IgD-negative memory B cell (primary cell): ENCODE measurements at regions not wholly inside any gene's neighbourhood (a gene's known extent, or its start where the extent isn't known, plus 50 kb on each side); places are given as distances from the start of the nearest gene placed in this dataset.

Experiments
- H3K27ac Mint-ChIP-seq, 3 donors: one replicate each; pipeline ENCODE4 v1.8.0; 2020 to 2022; ENCODE audit warnings: mild to moderate bottlenecking in 3 of 3, mixed read lengths in 3 of 3, moderate library complexity in 1 of 3
- H3K27me3 Mint-ChIP-seq: one replicate; pipeline ENCODE4 v1.8.0; 2021; ENCODE audit warnings: mixed read lengths
- H3K36me3 Mint-ChIP-seq: one replicate; pipeline ENCODE4 v1.8.0; 2020; ENCODE audit warnings: mild to moderate bottlenecking, mixed read lengths
- H3K4me1 Mint-ChIP-seq, 3 donors: one replicate each; pipeline ENCODE4 v1.8.0; 2020 to 2022; ENCODE audit warnings: mixed read lengths in 3 of 3, mild to moderate bottlenecking in 1 of 3
- H3K4me3 Mint-ChIP-seq, 4 donors: one replicate each; pipeline ENCODE4 v1.8.0; 2020 to 2022; ENCODE audit warnings: mild to moderate bottlenecking in 4 of 4, mixed read lengths in 4 of 4, moderate library complexity in 3 of 4
- H3K9me3 Mint-ChIP-seq, 3 donors: one replicate each; pipeline ENCODE4 v1.8.0; 2020 to 2021; ENCODE audit warnings: mixed read lengths in 3 of 3, mild to moderate bottlenecking in 1 of 3

- H3K4me1 Mint-ChIP-seq = no peaks in the 10 kb centered on the region
- H3K36me3 Mint-ChIP-seq = peaks cover 2% of the 10 kb centered on the region
- H3K27me3 Mint-ChIP-seq = no peaks in the 10 kb centered on the region
- H3K9me3 Mint-ChIP-seq = peaks cover 0 to 5% (median 1%) of the 10 kb centered on the region in 3 donors
- no peak overlapping the region for H3K4me3 Mint-ChIP-seq
- no peak overlapping the region for H3K27ac Mint-ChIP-seq
Observed at GRCh38 chr4:135385830-135386581, 1184.4 kb upstream of the PABPC4L start.

GRCh38 chr4:135383356-135384288 lies 1182.0 kb upstream of the PABPC4L start:
- peaks cover 1 to 4% (median 2%) of the 10 kb centered on the region in 3 donors for H3K9me3 Mint-ChIP-seq
- H3K4me1 Mint-ChIP-seq = peaks cover 0 to 2% (median 0%) of the 10 kb centered on the region in 3 donors
- H3K36me3 Mint-ChIP-seq = peaks cover 2% of the 10 kb centered on the region

DNA sequence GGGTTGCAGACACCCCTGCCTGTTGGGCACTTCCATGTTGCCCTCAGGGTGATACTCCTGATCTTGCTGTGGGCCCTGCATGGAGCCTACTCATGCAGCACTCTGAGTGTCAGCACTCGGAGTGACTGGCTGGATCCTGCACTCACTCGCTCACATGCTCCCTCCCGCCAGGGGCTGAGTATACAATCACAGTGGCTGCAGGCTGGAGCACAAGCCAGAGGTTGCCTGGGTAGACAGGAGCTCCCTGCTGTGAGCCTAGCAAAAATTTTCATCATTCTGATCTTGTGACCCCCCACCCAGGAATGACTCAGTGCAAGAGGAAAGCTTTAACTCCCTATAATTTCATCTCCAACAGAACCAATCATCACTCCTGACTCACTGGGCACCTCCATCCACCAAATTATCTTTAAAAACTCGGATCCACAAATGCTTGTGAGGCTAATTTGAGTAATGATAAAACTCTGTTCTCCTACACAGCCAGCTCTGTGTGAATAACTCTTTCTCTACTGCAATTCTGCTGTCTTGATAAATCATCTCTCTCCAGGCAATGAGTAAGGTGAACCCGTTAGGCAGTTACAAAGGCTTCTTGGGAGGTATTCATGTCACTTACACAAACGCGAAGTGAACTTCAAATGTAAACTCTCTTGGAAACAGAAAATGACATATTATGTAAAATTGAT lies 1180.8 kb upstream of the PABPC4L start:
- Mint-ChIP-seq H3K9me3 (peaks cover 1 to 4% (median 2%) of the 10 kb centered on the region in 3 donors), H3K4me1 (peaks cover 0 to 2% (median 0%) of the 10 kb centered on the region in 3 donors), H3K27ac (no peak overlapping the region), H3K36me3 (peaks cover 2% of the 10 kb centered on the region), H3K27me3 (no peaks in the 10 kb centered on the region), H3K4me3 (no peak overlapping the region)

More at GRCh38 chr4:135383356-135384288, 1182.0 kb upstream of the PABPC4L start:
- Mint-ChIP-seq H3K4me3 (no peak overlapping the region), H3K27me3 (no peaks in the 10 kb centered on the region), H3K27ac (no peak overlapping the region)

DNA sequence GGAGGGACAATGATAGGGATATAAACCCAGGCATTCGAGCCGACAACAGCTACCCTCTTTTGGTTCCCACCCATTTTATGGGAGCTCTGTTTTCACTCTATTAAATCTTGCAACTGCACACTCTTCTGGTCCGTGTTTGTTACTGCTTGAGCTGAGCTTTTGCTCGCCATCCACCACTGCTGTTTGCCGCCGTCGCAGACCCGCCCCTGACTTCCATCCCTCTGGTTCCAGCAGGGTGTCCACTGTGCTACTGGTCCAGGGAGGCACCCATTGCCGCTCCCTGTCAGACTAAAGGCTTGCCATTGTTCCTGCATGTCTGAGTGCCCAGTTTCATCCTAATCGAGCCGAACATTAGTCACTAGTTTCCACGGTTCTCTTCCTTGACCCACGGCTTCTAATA lies 1170.5 kb upstream of the PABPC4L start:
- Mint-ChIP-seq H3K4me1 (no peaks in the 10 kb centered on the region), H3K27me3 (no peaks in the 10 kb centered on the region), H3K9me3 (peaks cover 3 to 13% (median 4%) of the 10 kb centered on the region in 3 donors), H3K4me3 (no peak overlapping the region), H3K36me3 (peaks cover 2% of the 10 kb centered on the region), H3K27ac (no peak overlapping the region)

- peaks cover 3 to 13% (median 3%) of the 10 kb centered on the region in 3 donors for H3K9me3 Mint-ChIP-seq
- H3K27ac Mint-ChIP-seq = no peak overlapping the region
- no peaks in the 10 kb centered on the region for H3K27me3 Mint-ChIP-seq
- H3K4me1 Mint-ChIP-seq = no peaks in the 10 kb centered on the region
- H3K4me3 Mint-ChIP-seq = no peak overlapping the region
- no peaks in the 10 kb centered on the region for H3K36me3 Mint-ChIP-seq
Observed at GRCh38 chr4:135371137-135371536, 1169.5 kb upstream of the PABPC4L start.

DNA sequence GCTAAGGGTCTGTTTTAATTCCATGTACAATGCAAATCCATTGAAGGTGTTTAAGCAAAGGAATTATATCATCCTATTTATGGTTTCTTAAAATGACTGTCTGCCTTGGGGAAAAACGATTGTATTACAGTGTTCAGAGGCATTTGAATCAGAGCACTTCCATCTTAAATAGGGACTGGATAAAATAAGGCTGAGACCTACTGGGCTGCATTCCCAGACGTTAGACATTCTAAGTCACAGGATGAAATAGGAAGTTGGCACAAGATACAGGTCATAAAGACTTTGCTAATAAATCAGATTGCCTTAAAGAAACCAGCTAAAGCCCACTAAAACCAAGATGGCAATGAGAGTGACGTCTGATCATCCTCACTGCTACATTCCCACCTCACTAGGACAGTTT lies 1167.2 kb upstream of the PABPC4L start:
- Mint-ChIP-seq H3K4me1 (no peaks in the 10 kb centered on the region), H3K36me3 (no peaks in the 10 kb centered on the region), H3K27ac (no peak overlapping the region), H3K9me3 (peaks cover 0 to 9% (median 2%) of the 10 kb centered on the region in 3 donors), H3K4me3 (no peak overlapping the region), H3K27me3 (no peaks in the 10 kb centered on the region)

DNA sequence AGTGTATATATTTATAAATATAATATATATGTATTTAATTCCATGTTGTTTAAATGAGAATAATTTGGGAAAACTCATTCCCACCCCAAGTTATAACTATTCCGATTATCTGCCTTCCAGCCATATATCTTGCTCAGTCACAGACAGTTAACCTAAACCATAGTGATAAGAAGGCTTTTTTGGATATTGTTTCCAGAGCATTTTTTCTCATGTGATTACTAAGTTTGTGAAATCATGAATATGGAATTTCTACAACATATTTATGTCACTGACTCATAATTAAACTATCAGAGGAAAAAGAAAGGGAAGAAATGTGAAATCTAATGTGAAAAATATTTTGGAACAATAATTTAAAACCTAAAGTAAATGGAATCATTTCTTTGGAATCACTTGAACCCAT lies 1163.5 kb upstream of the PABPC4L start:
- no peaks in the 10 kb centered on the region for H3K36me3 Mint-ChIP-seq
- no peaks in the 10 kb centered on the region for H3K27me3 Mint-ChIP-seq
- H3K27ac Mint-ChIP-seq = no peak overlapping the region
- H3K9me3 Mint-ChIP-seq = peaks cover 0 to 3% (median 2%) of the 10 kb centered on the region in 3 donors
- no peak overlapping the region for H3K4me3 Mint-ChIP-seq
- H3K4me1 Mint-ChIP-seq = no peaks in the 10 kb centered on the region

GRCh38 chr4:135359128-135359527 lies 1157.5 kb upstream of the PABPC4L start:
- H3K27me3 Mint-ChIP-seq = no peaks in the 10 kb centered on the region
- no peaks in the 10 kb centered on the region for H3K36me3 Mint-ChIP-seq
- H3K27ac Mint-ChIP-seq = no peak overlapping the region
- H3K4me1 Mint-ChIP-seq = peaks cover 0 to 2% (median 0%) of the 10 kb centered on the region in 3 donors
- peaks cover 0 to 3% (median 3%) of the 10 kb centered on the region in 3 donors for H3K9me3 Mint-ChIP-seq
- no peak overlapping the region for H3K4me3 Mint-ChIP-seq

GRCh38 chr4:135357091-135357490 lies 1155.5 kb upstream of the PABPC4L start:
- Mint-ChIP-seq H3K27ac (no peak overlapping the region), H3K27me3 (no peaks in the 10 kb centered on the region), H3K4me3 (no peak overlapping the region), H3K4me1 (peaks cover 0 to 2% (median 0%) of the 10 kb centered on the region in 3 donors), H3K36me3 (no peaks in the 10 kb centered on the region), H3K9me3 (peaks cover 0 to 3% (median 3%) of the 10 kb centered on the region in 3 donors)

- Mint-ChIP-seq H3K27ac (no peak overlapping the region), H3K4me3 (no peak overlapping the region), H3K27me3 (no peaks in the 10 kb centered on the region), H3K9me3 (peaks cover 0 to 3% (median 3%) of the 10 kb centered on the region in 3 donors), H3K36me3 (peaks cover 2% of the 10 kb centered on the region), H3K4me1 (peaks cover 0 to 2% (median 0%) of the 10 kb centered on the region in 3 donors)
Observed at GRCh38 chr4:135354876-135355275, 1153.3 kb upstream of the PABPC4L start.

- Mint-ChIP-seq H3K9me3 (peaks cover under 1 to 3% (median 2%) of the 10 kb centered on the region in 3 donors), H3K4me3 (no peak overlapping the region), H3K4me1 (no peaks in the 10 kb centered on the region), H3K27ac (no peak overlapping the region), H3K27me3 (no peaks in the 10 kb centered on the region), H3K36me3 (peaks cover 2% of the 10 kb centered on the region)
Observed at GRCh38 chr4:135353008-135353407, 1151.4 kb upstream of the PABPC4L start.

DNA sequence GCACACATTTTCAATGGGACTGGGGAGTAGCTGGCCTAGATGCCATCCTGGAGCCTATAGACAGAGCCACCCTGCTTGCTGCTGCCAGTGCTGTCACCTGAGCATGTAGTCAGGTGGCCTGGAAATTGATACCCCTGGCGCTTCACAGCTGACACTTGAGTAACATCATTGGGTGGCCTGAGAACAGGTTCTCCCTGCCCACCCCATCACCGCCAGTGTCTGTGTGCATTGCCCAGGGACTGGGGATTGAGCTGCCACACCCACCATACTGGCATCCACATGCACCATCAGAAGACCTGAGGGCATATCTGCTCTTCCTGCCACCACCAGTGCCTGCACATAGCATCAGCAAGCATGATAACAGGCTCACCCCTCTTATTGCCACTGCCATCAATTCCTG lies 1142.9 kb upstream of the PABPC4L start:
- H3K27ac Mint-ChIP-seq = no peak overlapping the region
- peaks cover 0 to 6% (median 2%) of the 10 kb centered on the region in 3 donors for H3K9me3 Mint-ChIP-seq
- H3K4me1 Mint-ChIP-seq = no peaks in the 10 kb centered on the region
- H3K27me3 Mint-ChIP-seq = no peaks in the 10 kb centered on the region
- H3K4me3 Mint-ChIP-seq = no peak overlapping the region
- H3K36me3 Mint-ChIP-seq = no peaks in the 10 kb centered on the region

GRCh38 chr4:135338181-135338580 lies 1136.6 kb upstream of the PABPC4L start:
- Mint-ChIP-seq H3K27ac (no peak overlapping the region), H3K36me3 (no peaks in the 10 kb centered on the region), H3K4me1 (no peaks in the 10 kb centered on the region), H3K9me3 (peaks cover 0 to 8% (median 0%) of the 10 kb centered on the region in 3 donors), H3K4me3 (no peak overlapping the region), H3K27me3 (no peaks in the 10 kb centered on the region)

DNA sequence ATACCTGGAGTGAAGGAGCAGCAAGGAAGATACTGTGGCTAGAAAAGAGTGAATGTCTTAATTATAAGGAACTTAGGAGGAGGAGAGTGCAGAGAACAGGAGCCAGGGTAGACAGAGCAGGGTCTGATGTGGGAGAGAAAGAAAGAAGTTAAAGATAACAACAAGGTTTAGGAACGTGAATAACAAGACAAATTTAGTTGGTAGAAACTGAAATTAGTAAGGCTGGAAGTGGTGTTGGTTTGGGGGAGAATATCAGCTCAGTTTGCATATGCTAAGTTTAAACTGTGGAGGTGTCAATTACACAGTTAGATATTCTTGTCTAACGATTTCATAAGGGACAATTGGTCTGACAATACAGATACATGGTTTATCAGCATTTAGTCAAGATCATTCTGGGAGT lies 1123.7 kb upstream of the PABPC4L start:
- H3K36me3 Mint-ChIP-seq = no peaks in the 10 kb centered on the region
- H3K4me3 Mint-ChIP-seq = no peak overlapping the region
- H3K27me3 Mint-ChIP-seq = no peaks in the 10 kb centered on the region
- H3K4me1 Mint-ChIP-seq = no peaks in the 10 kb centered on the region
- peaks cover 0 to 4% (median 0%) of the 10 kb centered on the region in 3 donors for H3K9me3 Mint-ChIP-seq
- H3K27ac Mint-ChIP-seq = no peak overlapping the region

DNA sequence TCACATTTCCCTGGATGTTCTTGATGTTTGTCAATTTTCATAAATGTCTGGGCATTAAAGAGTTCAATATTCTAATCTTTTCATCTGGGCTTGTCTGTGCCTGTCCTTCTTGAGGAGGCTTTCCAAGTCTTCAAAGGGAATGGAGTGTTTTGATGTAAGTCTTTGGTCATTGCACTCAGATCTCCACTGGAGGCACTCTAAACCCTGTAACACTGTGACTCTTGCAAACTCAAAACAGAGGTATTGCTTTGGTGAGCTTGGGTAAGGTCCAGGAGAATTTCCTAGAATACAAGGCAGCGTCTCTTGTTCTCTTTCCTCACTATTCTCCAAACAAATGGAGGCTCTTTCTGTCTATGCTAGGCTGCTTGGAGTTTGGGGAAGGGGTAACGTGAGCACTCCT lies 1118.1 kb upstream of the PABPC4L start:
- peaks cover 0 to 9% (median 4%) of the 10 kb centered on the region in 3 donors for H3K9me3 Mint-ChIP-seq

More for the DNA sequence above, 1118.1 kb upstream of the PABPC4L start:
- H3K4me3 Mint-ChIP-seq = no peak overlapping the region
- no peaks in the 10 kb centered on the region for H3K4me1 Mint-ChIP-seq
- no peak overlapping the region for H3K27ac Mint-ChIP-seq
- no peaks in the 10 kb centered on the region for H3K27me3 Mint-ChIP-seq
- no peaks in the 10 kb centered on the region for H3K36me3 Mint-ChIP-seq
